ENCODE measurements at regions not wholly inside any gene's neighbourhood (a gene's known extent, or its start where the extent isn't known, plus 50 kb on each side); places are given as distances from the start of the nearest gene placed in this dataset.
"Not testable (repeated sequence)": the region's sequence is repeated elsewhere in the genome, so short reads cannot be mapped to it uniquely, and the experiment has no call there.

- FAIRE-seq; DNase-seq (ENCODE audit: insufficient read length, low spot score): not testable (repeated sequence)
Observed at GRCh38 chr18:71030085-71030484, 741.2 kb downstream of the SOCS6 start.

- FAIRE-seq (no peak), DNase-seq (ENCODE audit: insufficient read length, low spot score) (no peak)
Observed at GRCh38 chr18:71028285-71028762, 739.5 kb downstream of the SOCS6 start.

GRCh38 chr18:71027531-71027930 lies 738.7 kb downstream of the SOCS6 start:
- FAIRE-seq, result no peak
- no peak for DNase-seq (ENCODE audit: insufficient read length, low spot score)

GRCh38 chr18:71025505-71026225 lies 736.8 kb downstream of the SOCS6 start:
- DNase-seq (ENCODE audit: insufficient read length, low spot score) (no peak), FAIRE-seq (no peak)

- DNase-seq (ENCODE audit: insufficient read length, low spot score) (no peak), FAIRE-seq (no peak)
Observed at GRCh38 chr18:71022389-71022788, 733.5 kb downstream of the SOCS6 start.

- DNase-seq (ENCODE audit: insufficient read length, low spot score) (no peak), FAIRE-seq (no peak)
Observed at GRCh38 chr18:71021030-71021362, 732.2 kb downstream of the SOCS6 start.

GRCh38 chr18:71020342-71021029 lies 731.6 kb downstream of the SOCS6 start:
- DNase-seq (ENCODE audit: insufficient read length, low spot score) (no peak), FAIRE-seq (no peak)

- no peak for DNase-seq (ENCODE audit: insufficient read length, low spot score)
- FAIRE-seq, result no peak
Observed at GRCh38 chr18:71018816-71019215, 730.0 kb downstream of the SOCS6 start.

GRCh38 chr18:71012789-71013188 lies 723.9 kb downstream of the SOCS6 start:
- DNase-seq (ENCODE audit: insufficient read length, low spot score) (no peak), FAIRE-seq (no peak)

- FAIRE-seq (no peak), DNase-seq (ENCODE audit: insufficient read length, low spot score) (no peak)
Observed at GRCh38 chr18:71011389-71011788, 722.5 kb downstream of the SOCS6 start.

- FAIRE-seq, result no peak
- DNase-seq (ENCODE audit: insufficient read length, low spot score), result no peak
Observed at GRCh38 chr18:71008257-71008656, 719.4 kb downstream of the SOCS6 start.

GRCh38 chr18:71001597-71001996 lies 712.8 kb downstream of the SOCS6 start:
- no peak for DNase-seq (ENCODE audit: insufficient read length, low spot score)
- no peak for FAIRE-seq

- DNase-seq (ENCODE audit: insufficient read length, low spot score), result no peak
Observed at GRCh38 chr18:70998490-70998889, 709.6 kb downstream of the SOCS6 start.

GRCh38 chr18:70994116-70994515 lies 705.3 kb downstream of the SOCS6 start:
- DNase-seq (ENCODE audit: insufficient read length, low spot score), result no peak
- no peak for FAIRE-seq

More at GRCh38 chr18:70998490-70998889, 709.6 kb downstream of the SOCS6 start:
- no peak for FAIRE-seq

- DNase-seq (ENCODE audit: insufficient read length, low spot score) (no peak), FAIRE-seq (no peak)
Observed at GRCh38 chr18:70991577-70991976, 702.7 kb downstream of the SOCS6 start.

GRCh38 chr18:70985948-70986347 lies 697.1 kb downstream of the SOCS6 start:
- FAIRE-seq, result no peak
- DNase-seq (ENCODE audit: insufficient read length, low spot score), result no peak

- FAIRE-seq (no peak), DNase-seq (ENCODE audit: insufficient read length, low spot score) (no peak)
Observed at GRCh38 chr18:70982292-70982691, 693.4 kb downstream of the SOCS6 start.

GRCh38 chr18:70981400-70982140 lies 692.7 kb downstream of the SOCS6 start:
- FAIRE-seq, result no peak
- no peak for DNase-seq (ENCODE audit: insufficient read length, low spot score)

- FAIRE-seq, result no peak
- DNase-seq (ENCODE audit: insufficient read length, low spot score), result no peak
Observed at GRCh38 chr18:70973626-70974025, 684.8 kb downstream of the SOCS6 start.

- FAIRE-seq (no peak), DNase-seq (ENCODE audit: insufficient read length, low spot score) (no peak)
Observed at GRCh38 chr18:70966419-70966818, 677.6 kb downstream of the SOCS6 start.

- FAIRE-seq, result no peak
- no peak for DNase-seq (ENCODE audit: insufficient read length, low spot score)
Observed at GRCh38 chr18:70961939-70962338, 673.1 kb downstream of the SOCS6 start.

- FAIRE-seq, result no peak
- no peak for DNase-seq (ENCODE audit: insufficient read length, low spot score)
Observed at GRCh38 chr18:70956554-70956953, 667.7 kb downstream of the SOCS6 start.
